PC-3 (cell line): ENCODE measurements at regions not wholly inside any gene's neighbourhood (a gene's known extent, or its start where the extent isn't known, plus 50 kb on each side); places are given as distances from the start of the nearest gene placed in this dataset.

Source experiments
- CTCF ChIP-seq: fragments of 300-600 bp; sonication (generic); conservative IDR thresholded peaks from 2 replicates; pipeline ENCODE4 v1.5.1; 2017; ENCODE audit warnings: antibody characterized with exemption, low read depth, mild to moderate bottlenecking, low read length
- EZH2 ChIP-seq: fragments of 300-600 bp; sonication (generic); IDR thresholded peaks from one replicate; pipeline ENCODE4 v1.6.1; 2017; ENCODE audit warnings: antibody characterized with exemption, mild to moderate bottlenecking, low read length; ENCODE audit not compliant: unreplicated experiment

DNA sequence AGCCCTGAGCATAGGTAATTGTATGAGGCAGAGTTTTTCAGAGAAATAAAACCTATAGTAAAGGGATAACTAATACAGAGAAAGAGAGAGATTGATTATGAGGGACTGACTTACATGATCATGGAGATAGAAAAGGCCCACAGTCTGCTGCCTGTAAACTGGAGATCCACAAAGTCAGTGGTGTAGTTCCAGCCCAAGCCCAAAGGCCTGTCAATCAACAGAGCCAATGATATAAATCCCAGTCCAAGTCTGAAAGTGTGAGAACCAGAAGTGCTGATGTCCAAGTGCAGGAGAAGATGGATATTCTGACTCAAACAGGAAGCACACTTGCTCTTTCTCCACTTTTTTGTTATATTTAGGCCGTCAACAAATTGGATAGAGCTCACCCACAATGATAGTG is 340.1 kb upstream of the RGS18 start:
- no peak for TF ChIP-seq EZH2
- no peak for TF ChIP-seq CTCF
